ENCODE measurements at regions not wholly inside any gene's neighbourhood (a gene's known extent, or its start where the extent isn't known, plus 50 kb on each side); places are given as distances from the start of the nearest gene placed in this dataset.
"Not testable (repeated sequence)": the region's sequence is repeated elsewhere in the genome, so short reads cannot be mapped to it uniquely, and the experiment has no call there.

DNA sequence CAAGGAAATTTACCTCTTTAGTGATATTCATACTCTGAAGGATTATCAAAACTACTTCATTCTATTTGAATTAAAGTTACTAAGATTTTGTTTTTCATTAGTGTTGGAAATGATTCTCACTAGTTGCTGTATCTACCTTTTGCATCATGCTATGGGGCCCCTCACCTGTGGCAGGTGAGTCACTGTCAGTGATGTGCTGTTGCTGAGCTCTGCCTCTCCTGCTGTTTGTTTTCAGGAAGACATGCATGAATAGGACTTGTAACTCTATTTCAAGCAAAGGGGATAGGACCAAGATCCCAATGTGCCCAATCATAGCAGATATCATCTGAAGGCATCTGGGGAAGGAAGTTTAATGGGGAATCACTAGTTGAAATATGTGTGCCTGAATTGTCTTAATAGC, 57.4 kb upstream of the AGR3 start:
- H3K9me3 ChIP-seq (ENCODE audit: control insufficient read depth, low read length) = no peaks in the 10 kb centered on the region
- H3K79me2 ChIP-seq = no peaks in the 10 kb centered on the region
- H3K4me1 ChIP-seq = no peaks in the 10 kb centered on the region
- TF ChIP-seq, protein P1, sequence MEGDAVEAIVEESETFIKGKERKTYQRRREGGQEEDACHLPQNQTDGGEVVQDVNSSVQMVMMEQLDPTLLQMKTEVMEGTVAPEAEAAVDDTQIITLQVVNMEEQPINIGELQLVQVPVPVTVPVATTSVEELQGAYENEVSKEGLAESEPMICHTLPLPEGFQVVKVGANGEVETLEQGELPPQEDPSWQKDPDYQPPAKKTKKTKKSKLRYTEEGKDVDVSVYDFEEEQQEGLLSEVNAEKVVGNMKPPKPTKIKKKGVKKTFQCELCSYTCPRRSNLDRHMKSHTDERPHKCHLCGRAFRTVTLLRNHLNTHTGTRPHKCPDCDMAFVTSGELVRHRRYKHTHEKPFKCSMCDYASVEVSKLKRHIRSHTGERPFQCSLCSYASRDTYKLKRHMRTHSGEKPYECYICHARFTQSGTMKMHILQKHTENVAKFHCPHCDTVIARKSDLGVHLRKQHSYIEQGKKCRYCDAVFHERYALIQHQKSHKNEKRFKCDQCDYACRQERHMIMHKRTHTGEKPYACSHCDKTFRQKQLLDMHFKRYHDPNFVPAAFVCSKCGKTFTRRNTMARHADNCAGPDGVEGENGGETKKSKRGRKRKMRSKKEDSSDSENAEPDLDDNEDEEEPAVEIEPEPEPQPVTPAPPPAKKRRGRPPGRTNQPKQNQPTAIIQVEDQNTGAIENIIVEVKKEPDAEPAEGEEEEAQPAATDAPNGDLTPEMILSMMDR (IDR thresholded peaks at IDR 0.05) = no peak
- no peak overlapping the region for H3K4me3 ChIP-seq (ENCODE audit: low read depth, low read length)
- no peak overlapping the region for H3K27ac ChIP-seq
- no peak overlapping the region for H3K4me2 ChIP-seq (ENCODE audit: low read length)
- H3K27me3 ChIP-seq (ENCODE audit: control insufficient read depth, insufficient read depth, low read length) = no peaks in the 10 kb centered on the region
- H3K36me3 ChIP-seq (ENCODE audit: control insufficient read depth, insufficient read depth, low read length) = no peaks in the 10 kb centered on the region
- no peak overlapping the region for H2AFZ ChIP-seq
- H3K9ac ChIP-seq = no peak overlapping the region

GRCh38 chr7:16940776-16941175, 59.0 kb upstream of the AGR3 start:
- Histone ChIP-seq H3K27ac (no peak overlapping the region), H3K27me3 (ENCODE audit: control insufficient read depth, insufficient read depth, low read length) (no peaks in the 10 kb centered on the region), H3K36me3 (ENCODE audit: control insufficient read depth, insufficient read depth, low read length) (no peaks in the 10 kb centered on the region), H3K4me2 (ENCODE audit: low read length) (no peak overlapping the region), H3K4me3 (ENCODE audit: low read depth, low read length) (no peak overlapping the region), H3K79me2 (no peaks in the 10 kb centered on the region), H3K4me1 (no peaks in the 10 kb centered on the region), H3K9ac (no peak overlapping the region), H3K9me3 (ENCODE audit: control insufficient read depth, low read length) (no peaks in the 10 kb centered on the region), H2AFZ (no peak overlapping the region)
- TF ChIP-seq, protein P1 (IDR thresholded peaks at IDR 0.05) = no peak

DNA sequence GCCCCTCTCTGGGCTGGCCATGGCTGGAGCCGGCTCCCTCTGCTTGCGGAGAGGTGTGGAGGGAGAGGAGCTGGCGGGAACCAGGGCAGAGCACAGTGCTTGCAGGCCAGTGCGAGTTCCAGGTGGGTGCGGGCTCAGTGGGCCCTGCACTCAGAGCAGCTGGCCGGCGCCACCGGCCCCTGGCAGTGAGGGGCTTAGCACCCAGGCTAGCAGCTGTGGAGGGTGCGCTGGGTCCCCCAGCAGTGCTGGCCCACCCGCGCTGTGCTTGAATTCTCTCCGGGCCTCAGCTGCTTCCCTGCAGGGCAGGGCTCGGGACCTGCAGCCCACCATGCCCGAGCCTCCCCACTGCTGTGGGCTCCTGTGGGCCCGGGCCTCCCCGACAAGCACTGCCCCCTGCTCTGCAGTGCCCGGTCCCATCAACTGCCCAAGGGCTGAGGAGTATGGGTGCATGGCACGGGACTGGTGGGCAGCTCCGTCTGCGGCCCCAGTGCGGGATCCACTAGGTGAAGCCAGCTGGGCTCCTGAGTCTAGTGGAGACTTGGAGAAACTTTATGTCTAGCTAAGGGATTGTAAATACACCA, 61.2 kb upstream of the AGR3 start:
- no peaks in the 10 kb centered on the region for H3K4me1 ChIP-seq
- no peak overlapping the region for H3K27ac ChIP-seq
- TF ChIP-seq, protein P1 (IDR thresholded peaks at IDR 0.05) = no peak
- H3K4me3 ChIP-seq (ENCODE audit: low read depth, low read length) = no peak overlapping the region
- no peak overlapping the region for H3K9ac ChIP-seq
- no peak overlapping the region for H2AFZ ChIP-seq
- no peaks in the 10 kb centered on the region for H3K9me3 ChIP-seq (ENCODE audit: control insufficient read depth, low read length)
- no peaks in the 10 kb centered on the region for H3K79me2 ChIP-seq
- H3K36me3 ChIP-seq (ENCODE audit: control insufficient read depth, insufficient read depth, low read length) = no peaks in the 10 kb centered on the region
- H3K27me3 ChIP-seq (ENCODE audit: control insufficient read depth, insufficient read depth, low read length) = no peaks in the 10 kb centered on the region
- H3K4me2 ChIP-seq (ENCODE audit: low read length) = no peak overlapping the region

DNA sequence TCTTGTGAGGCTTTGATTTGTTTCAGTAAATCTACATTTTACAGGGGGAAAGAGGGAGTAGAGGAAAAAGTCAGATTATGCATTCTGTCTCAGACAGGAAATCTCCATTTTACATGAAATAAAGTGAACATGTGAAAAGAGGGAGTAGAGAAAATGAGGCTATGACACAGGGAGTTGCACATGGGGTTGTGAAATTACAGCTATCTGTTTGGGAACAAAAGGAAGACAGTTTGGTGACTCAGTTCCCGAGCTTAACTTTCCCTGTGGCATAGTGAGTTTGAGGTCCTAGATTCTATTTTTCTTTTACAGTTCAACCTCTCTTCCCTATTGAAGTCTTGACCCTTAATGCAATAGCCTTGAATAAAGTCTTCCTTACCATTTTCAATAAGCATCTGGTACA, 63.2 kb upstream of the AGR3 start:
- TF ChIP-seq, protein P1 (IDR thresholded peaks at IDR 0.05) = no peak
- H3K36me3 ChIP-seq (ENCODE audit: control insufficient read depth, insufficient read depth, low read length) = no peaks in the 10 kb centered on the region
- no peak overlapping the region for H2AFZ ChIP-seq
- H3K4me3 ChIP-seq (ENCODE audit: low read depth, low read length) = no peak overlapping the region
- no peak overlapping the region for H3K9ac ChIP-seq
- no peak overlapping the region for H3K27ac ChIP-seq
- no peaks in the 10 kb centered on the region for H3K79me2 ChIP-seq
- H3K9me3 ChIP-seq (ENCODE audit: control insufficient read depth, low read length) = no peaks in the 10 kb centered on the region
- no peaks in the 10 kb centered on the region for H3K4me1 ChIP-seq
- no peaks in the 10 kb centered on the region for H3K27me3 ChIP-seq (ENCODE audit: control insufficient read depth, insufficient read depth, low read length)
- no peak overlapping the region for H3K4me2 ChIP-seq (ENCODE audit: low read length)

GRCh38 chr7:16945372-16945771, 63.6 kb upstream of the AGR3 start:
- H3K27ac ChIP-seq = no peak overlapping the region
- no peaks in the 10 kb centered on the region for H3K27me3 ChIP-seq (ENCODE audit: control insufficient read depth, insufficient read depth, low read length)
- H3K9me3 ChIP-seq (ENCODE audit: control insufficient read depth, low read length) = no peaks in the 10 kb centered on the region
- TF ChIP-seq, protein P1 (IDR thresholded peaks at IDR 0.05) = no peak
- H2AFZ ChIP-seq = no peak overlapping the region
- no peaks in the 10 kb centered on the region for H3K79me2 ChIP-seq
- H3K4me1 ChIP-seq = no peaks in the 10 kb centered on the region
- H3K36me3 ChIP-seq (ENCODE audit: control insufficient read depth, insufficient read depth, low read length) = no peaks in the 10 kb centered on the region
- no peak overlapping the region for H3K9ac ChIP-seq
- H3K4me3 ChIP-seq (ENCODE audit: low read depth, low read length) = no peak overlapping the region
- H3K4me2 ChIP-seq (ENCODE audit: low read length) = no peak overlapping the region

GRCh38 chr7:16948110-16948509, 66.3 kb upstream of the AGR3 start:
- not testable (repeated sequence) for H3K27ac ChIP-seq; H3K79me2 ChIP-seq; H3K36me3 ChIP-seq (ENCODE audit: control insufficient read depth, insufficient read depth, low read length); H3K27me3 ChIP-seq (ENCODE audit: control insufficient read depth, insufficient read depth, low read length); H3K4me1 ChIP-seq; H3K9me3 ChIP-seq (ENCODE audit: control insufficient read depth, low read length); H2AFZ ChIP-seq; H3K4me3 ChIP-seq (ENCODE audit: low read depth, low read length); H3K4me2 ChIP-seq (ENCODE audit: low read length); H3K9ac ChIP-seq

All from parathyroid adenoma (tissue), 2 donors.